CD14-positive monocyte (primary cell): ENCODE measurements at regions not wholly inside any gene's neighbourhood (a gene's known extent, or its start where the extent isn't known, plus 50 kb on each side); places are given as distances from the start of the nearest gene placed in this dataset.

Experiments used
- DNase-seq, 3 donors: peaks; one replicate each; pipeline ENCODE4 v3.0.0-alpha.2; 2011 to 2022
- H2AFZ ChIP-seq: 2 replicates; pipeline ENCODE4 v1.6.0; 2012; ENCODE audit warnings: mild to moderate bottlenecking, low read depth, low read length, inconsistent platforms; ENCODE audit not compliant: insufficient read depth, poor library complexity, severe bottlenecking
- H3K27ac ChIP-seq, 2 donors: 1 replicate in 1 of 2; 2 replicates in 1 of 2; pipeline ENCODE4 v1.5.1; 2012 to 2013; ENCODE audit warnings: low read length in 2 of 2, control low read depth in 1 of 2, inconsistent platforms in 1 of 2, low read depth in 1 of 2, mild to moderate bottlenecking in 1 of 2
- H3K27me3 ChIP-seq, 2 donors: one replicate each; pipeline versions ENCODE4 v1.6.0 to v1.6.1; 2011 to 2013; ENCODE audit warnings: low read length in 2 of 2; ENCODE audit not compliant: control insufficient read depth in 2 of 2, insufficient read depth in 2 of 2
- H3K36me3 ChIP-seq, 2 donors: replicated peaks in 1 of 2; 1 replicate in 1 of 2; 2 replicates in 1 of 2; pipeline versions ENCODE4 v1.5.1 to v1.6.1; 2012 to 2013; ENCODE audit warnings: low read length in 2 of 2, control low read depth in 1 of 2, inconsistent platforms in 1 of 2, mild to moderate bottlenecking in 1 of 2; ENCODE audit not compliant: insufficient read depth in 2 of 2, control insufficient read depth in 1 of 2
- H3K4me1 ChIP-seq, 2 donors: 1 replicate in 1 of 2; 2 replicates in 1 of 2; pipeline versions ENCODE4 v1.5.1 to v1.6.1; 2012 to 2013; ENCODE audit warnings: low read length in 2 of 2, control low read depth in 1 of 2, inconsistent platforms in 1 of 2, mild to moderate bottlenecking in 1 of 2, moderate library complexity in 1 of 2; ENCODE audit not compliant: insufficient read depth in 2 of 2, control insufficient read depth in 1 of 2
- H3K4me2 ChIP-seq: replicated peaks from 2 replicates; pipeline ENCODE3; 2012; ENCODE audit warnings: low read length, moderate library complexity, mild to moderate bottlenecking; ENCODE audit not compliant: poor library complexity, severe bottlenecking; ENCODE audit errors: extremely low read depth
- H3K4me3 ChIP-seq, 3 experiments: fragments of 200-600 bp in 1 of 3; sonication (generic) in 1 of 3; replicated peaks in 1 of 3; 1 replicate in 2 of 3; 2 replicates in 1 of 3; pipeline ENCODE4 v1.5.1; 2011 to 2013; ENCODE audit warnings: low read length in 3 of 3, mild to moderate bottlenecking in 3 of 3, control low read depth in 2 of 3, low read depth in 2 of 3, inconsistent platforms in 1 of 3, moderate library complexity in 1 of 3
- H3K79me2 ChIP-seq: 2 replicates; pipeline ENCODE4 v1.6.0; 2012; ENCODE audit warnings: mild to moderate bottlenecking, control low read depth, inconsistent platforms, low read length, moderate library complexity; ENCODE audit not compliant: insufficient read depth
- H3K9ac ChIP-seq: 2 replicates; pipeline ENCODE4 v1.6.0; 2017; ENCODE audit warnings: low read length, mild to moderate bottlenecking; ENCODE audit not compliant: insufficient read depth, poor library complexity, severe bottlenecking
- H3K9me3 ChIP-seq, 2 donors: replicated peaks in 1 of 2; 1 replicate in 1 of 2; 2 replicates in 1 of 2; pipeline versions ENCODE4 v1.5.1 to v1.6.1; 2012 to 2013; ENCODE audit warnings: low read length in 2 of 2, control low read depth in 1 of 2; ENCODE audit not compliant: control insufficient read depth in 1 of 2, insufficient read depth in 1 of 2
- H4K20me1 ChIP-seq: 2 replicates; pipeline ENCODE4 v1.6.0; 2012; ENCODE audit warnings: mild to moderate bottlenecking, low read length, control low read depth, moderate library complexity; ENCODE audit not compliant: insufficient read depth
- H3K27ac Mint-ChIP-seq, 7 donors: one replicate each; pipeline ENCODE4 v1.8.0; 2020; ENCODE audit warnings: mild to moderate bottlenecking in 7 of 7, mixed read lengths in 7 of 7, moderate library complexity in 6 of 7, inconsistent platforms in 2 of 7
- H3K27me3 Mint-ChIP-seq, 3 donors: one replicate each; pipeline ENCODE4 v1.8.0; 2021 to 2022; ENCODE audit warnings: low read depth in 3 of 3, mild to moderate bottlenecking in 3 of 3, mixed read lengths in 3 of 3, moderate library complexity in 3 of 3, inconsistent platforms in 1 of 3
- H3K36me3 Mint-ChIP-seq, 2 donors: one replicate each; pipeline ENCODE4 v1.8.0; 2020; ENCODE audit warnings: mixed read lengths in 2 of 2, inconsistent platforms in 1 of 2, mild to moderate bottlenecking in 1 of 2
- H3K4me1 Mint-ChIP-seq: one replicate; pipeline ENCODE4 v1.8.0; 2020; ENCODE audit warnings: mild to moderate bottlenecking, mixed read lengths
- H3K4me3 Mint-ChIP-seq, 2 donors: one replicate each; pipeline ENCODE4 v1.8.0; 2020; ENCODE audit warnings: mild to moderate bottlenecking in 2 of 2, mixed read lengths in 2 of 2, moderate library complexity in 1 of 2
- H3K9me3 Mint-ChIP-seq, 7 donors: one replicate each; pipeline ENCODE4 v1.8.0; 2020 to 2022; ENCODE audit warnings: mixed read lengths in 7 of 7, mild to moderate bottlenecking in 6 of 7, moderate library complexity in 6 of 7, inconsistent platforms in 2 of 7
- WGBS: methylation state at CpG from one replicate; pipeline ENCODE4 v1.1.5; 2013; ENCODE audit warnings: missing lambda C conversion rate; ENCODE audit not compliant: insufficient coverage; 5-methylcytosine and 5-hydroxymethylcytosine counted together
- intact Hi-C, 2 donors: fragments of 100-400 bp; cut with micrococcal nuclease; formaldehyde crosslinking; loops; one replicate each; pipeline versions ENCODE4 v1.15.0 to v1.15.1; 2023
- TF ChIP-seq, protein P1 (sequence below): fragments of 200-600 bp; IDR thresholded peaks from one replicate; pipeline ENCODE4 v1.8.0; 2022; ENCODE audit warnings: antibody characterized with exemption, mild to moderate bottlenecking

DNA sequence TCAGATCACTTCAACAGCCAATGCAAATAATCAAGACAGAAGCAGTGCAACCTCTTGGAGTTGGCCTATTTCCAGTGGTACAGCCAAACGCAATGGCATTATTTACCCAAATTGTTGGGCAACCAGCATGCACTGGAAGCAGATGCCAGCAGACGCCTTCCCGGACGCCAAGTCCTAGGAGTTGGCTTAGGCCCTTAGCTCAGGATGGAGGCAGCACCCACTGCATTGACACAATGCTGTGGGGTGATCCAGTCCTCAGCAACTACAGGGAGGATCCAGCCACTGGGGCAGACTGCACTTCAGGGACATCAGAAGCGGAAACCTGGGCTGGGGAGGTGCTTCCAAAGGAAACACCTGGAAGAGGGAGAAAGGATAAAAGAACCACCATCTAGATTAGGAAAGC is 290.4 kb downstream of the FAM43A start:
- TF ChIP-seq, protein P1, sequence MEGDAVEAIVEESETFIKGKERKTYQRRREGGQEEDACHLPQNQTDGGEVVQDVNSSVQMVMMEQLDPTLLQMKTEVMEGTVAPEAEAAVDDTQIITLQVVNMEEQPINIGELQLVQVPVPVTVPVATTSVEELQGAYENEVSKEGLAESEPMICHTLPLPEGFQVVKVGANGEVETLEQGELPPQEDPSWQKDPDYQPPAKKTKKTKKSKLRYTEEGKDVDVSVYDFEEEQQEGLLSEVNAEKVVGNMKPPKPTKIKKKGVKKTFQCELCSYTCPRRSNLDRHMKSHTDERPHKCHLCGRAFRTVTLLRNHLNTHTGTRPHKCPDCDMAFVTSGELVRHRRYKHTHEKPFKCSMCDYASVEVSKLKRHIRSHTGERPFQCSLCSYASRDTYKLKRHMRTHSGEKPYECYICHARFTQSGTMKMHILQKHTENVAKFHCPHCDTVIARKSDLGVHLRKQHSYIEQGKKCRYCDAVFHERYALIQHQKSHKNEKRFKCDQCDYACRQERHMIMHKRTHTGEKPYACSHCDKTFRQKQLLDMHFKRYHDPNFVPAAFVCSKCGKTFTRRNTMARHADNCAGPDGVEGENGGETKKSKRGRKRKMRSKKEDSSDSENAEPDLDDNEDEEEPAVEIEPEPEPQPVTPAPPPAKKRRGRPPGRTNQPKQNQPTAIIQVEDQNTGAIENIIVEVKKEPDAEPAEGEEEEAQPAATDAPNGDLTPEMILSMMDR = no peak
- intact Hi-C loops = loop anchor here in 1 of 2 donors (10.0 kb wide), 1 partner anchor 259 kb away; no protein-coding TSS in a partner anchor
- no peaks in the 10 kb centered on the region for H3K79me2 ChIP-seq
- peak overlapping the region; percentile 2 for H2AFZ ChIP-seq
- no peak overlapping the region for H3K9ac ChIP-seq
- H3K27ac ChIP-seq = no peak overlapping the region
- Mint-ChIP-seq H3K4me1 (peaks cover 21% of the 10 kb centered on the region), H3K27me3 (peaks cover 1 to 4% (median 3%) of the 10 kb centered on the region in 3 donors), H3K4me3 (no peak overlapping the region), H3K36me3 (peaks cover 0 to 2% of the 10 kb centered on the region in 2 donors), H3K27ac (no peak overlapping the region), H3K9me3 (no peaks in the 10 kb centered on the region)
- H3K36me3 ChIP-seq = no peaks in the 10 kb centered on the region
- no peaks in the 10 kb centered on the region for H3K9me3 ChIP-seq
- H3K4me1 ChIP-seq = peaks cover 11 to 12% of the 10 kb centered on the region in 2 donors
- WGBS = 90% methylated on average over 5 of the region's 5 CpGs
- no peak overlapping the region for H3K4me3 ChIP-seq
- no peaks in the 10 kb centered on the region for H4K20me1 ChIP-seq
- no peak overlapping the region for H3K4me2 ChIP-seq
- DNase-seq = no peak
- no peaks in the 10 kb centered on the region for H3K27me3 ChIP-seq

DNA sequence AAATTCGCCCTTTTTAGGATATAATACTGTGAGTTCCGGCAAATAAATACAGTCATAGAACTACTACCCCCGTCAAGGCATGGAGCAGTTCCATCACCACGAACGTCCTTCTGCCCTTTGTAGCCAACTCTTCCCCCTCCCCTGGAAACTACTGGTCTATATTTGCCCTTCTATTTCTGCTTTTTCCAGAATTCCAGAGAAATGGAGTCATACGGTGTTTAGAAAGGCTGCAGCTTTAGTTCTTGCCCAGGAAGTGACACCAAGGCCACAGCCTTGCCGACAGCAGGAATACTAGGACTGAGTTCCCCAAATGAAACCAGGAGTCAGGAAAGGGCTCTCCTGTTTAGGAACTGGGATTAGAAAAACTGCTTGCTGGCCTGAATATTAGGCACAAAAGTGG is 291.2 kb downstream of the FAM43A start:
- DNase-seq = no peak
- Mint-ChIP-seq H3K4me3 (no peak overlapping the region), H3K9me3 (peaks cover 0 to 3% (median 0%) of the 10 kb centered on the region in 7 donors), H3K27me3 (peaks cover 1 to 4% (median 3%) of the 10 kb centered on the region in 3 donors), H3K27ac (no peak overlapping the region), H3K36me3 (peaks cover 0 to 2% of the 10 kb centered on the region in 2 donors), H3K4me1 (peaks cover 23% of the 10 kb centered on the region)
- Histone ChIP-seq H4K20me1 (no peaks in the 10 kb centered on the region), H2AFZ (no peak overlapping the region), H3K27ac (no peak overlapping the region), H3K79me2 (no peaks in the 10 kb centered on the region), H3K9me3 (no peaks in the 10 kb centered on the region), H3K4me1 (peaks cover 11 to 12% of the 10 kb centered on the region in 2 donors), H3K36me3 (no peaks in the 10 kb centered on the region), H3K9ac (no peak overlapping the region), H3K4me3 (no peak overlapping the region), H3K4me2 (no peak overlapping the region), H3K27me3 (no peaks in the 10 kb centered on the region)
- WGBS = 79% methylated on average over 2 of the region's 7 CpGs
- TF ChIP-seq, protein P1 = no peak
- intact Hi-C loops = loop anchor here in 1 of 2 donors (10.0 kb wide), 1 partner anchor 258 kb away; no protein-coding TSS in a partner anchor
